ENCODE measurements at regions not wholly inside any gene's neighbourhood (a gene's known extent, or its start where the extent isn't known, plus 50 kb on each side); places are given as distances from the start of the nearest gene placed in this dataset.

- TF ChIP-seq CTCF (IDR thresholded peaks at IDR 0.05; ENCODE audit: insufficient read depth, missing control alignments) = no peak
- DNase-seq (ENCODE audit: insufficient read length, low spot score) = no peak
- FAIRE-seq = no peak
These were observed 172.2 kb upstream of the PRICKLE1 start for GRCh38 chr12:42761601-42762350.

- no peak for DNase-seq (ENCODE audit: insufficient read length, low spot score)
- no peak for FAIRE-seq
- no peak for TF ChIP-seq CTCF (IDR thresholded peaks at IDR 0.05; ENCODE audit: insufficient read depth, missing control alignments)
These were observed 171.5 kb upstream of the PRICKLE1 start for GRCh38 chr12:42761086-42761485.

GRCh38 chr12:42760550-42760949 lies 171.0 kb upstream of the PRICKLE1 start:
- DNase-seq (ENCODE audit: insufficient read length, low spot score) = no peak
- TF ChIP-seq CTCF (IDR thresholded peaks at IDR 0.05; ENCODE audit: insufficient read depth, missing control alignments) = no peak
- FAIRE-seq = no peak

GRCh38 chr12:42759622-42760273 lies 170.2 kb upstream of the PRICKLE1 start:
- TF ChIP-seq CTCF (IDR thresholded peaks at IDR 0.05; ENCODE audit: insufficient read depth, missing control alignments) = no peak
- DNase-seq (ENCODE audit: insufficient read length, low spot score) (no peak), FAIRE-seq (no peak)

- FAIRE-seq (no peak), DNase-seq (ENCODE audit: insufficient read length, low spot score) (no peak)
- no peak for TF ChIP-seq CTCF (IDR thresholded peaks at IDR 0.05; ENCODE audit: insufficient read depth, missing control alignments)
These were observed 169.3 kb upstream of the PRICKLE1 start for GRCh38 chr12:42758806-42759205.

GRCh38 chr12:42757624-42758119 lies 168.1 kb upstream of the PRICKLE1 start:
- no peak for TF ChIP-seq CTCF (IDR thresholded peaks at IDR 0.05; ENCODE audit: insufficient read depth, missing control alignments)
- no peak for DNase-seq (ENCODE audit: insufficient read length, low spot score)
- no peak for FAIRE-seq
